ENCODE measurements at regions not wholly inside any gene's neighbourhood (a gene's known extent, or its start where the extent isn't known, plus 50 kb on each side); places are given as distances from the start of the nearest gene placed in this dataset.
"Not testable (repeated sequence)": the region's sequence is repeated elsewhere in the genome, so short reads cannot be mapped to it uniquely, and the experiment has no call there.

GRCh38 chr6:80592436-80592835 lies 486.0 kb downstream of the BCKDHB start:
- no peak for TF ChIP-seq CTCF (IDR thresholded peaks at IDR 0.05; ENCODE audit: extremely low read depth, missing control alignments)
- no peak for DNase-seq (ENCODE audit: low spot score)

- no peak for TF ChIP-seq CTCF (IDR thresholded peaks at IDR 0.05; ENCODE audit: extremely low read depth, missing control alignments)
These were observed 479.8 kb downstream of the BCKDHB start for GRCh38 chr6:80586242-80586641.

GRCh38 chr6:80579391-80580023 lies 473.0 kb downstream of the BCKDHB start:
- no peak for DNase-seq (ENCODE audit: low spot score)

More at GRCh38 chr6:80586242-80586641, 479.8 kb downstream of the BCKDHB start:
- DNase-seq (ENCODE audit: low spot score) = no peak

GRCh38 chr6:80573320-80573719 lies 466.8 kb downstream of the BCKDHB start:
- DNase-seq (ENCODE audit: low spot score) = not testable (repeated sequence)

More at GRCh38 chr6:80579391-80580023, 473.0 kb downstream of the BCKDHB start:
- TF ChIP-seq CTCF (IDR thresholded peaks at IDR 0.05; ENCODE audit: extremely low read depth, missing control alignments) = no peak

- DNase-seq (ENCODE audit: low spot score) = no peak
- no peak for TF ChIP-seq CTCF (IDR thresholded peaks at IDR 0.05; ENCODE audit: extremely low read depth, missing control alignments)
These were observed 459.9 kb downstream of the BCKDHB start for GRCh38 chr6:80566361-80566760.

GRCh38 chr6:80553071-80553740 lies 446.7 kb downstream of the BCKDHB start:
- TF ChIP-seq CTCF (IDR thresholded peaks at IDR 0.05; ENCODE audit: extremely low read depth, missing control alignments) = no peak
- no peak for DNase-seq (ENCODE audit: low spot score)

GRCh38 chr6:80550748-80551147 lies 444.3 kb downstream of the BCKDHB start:
- TF ChIP-seq CTCF (IDR thresholded peaks at IDR 0.05; ENCODE audit: extremely low read depth, missing control alignments) = no peak
- DNase-seq (ENCODE audit: low spot score) = no peak

GRCh38 chr6:80550281-80550680 lies 443.8 kb downstream of the BCKDHB start:
- no peak for TF ChIP-seq CTCF (IDR thresholded peaks at IDR 0.05; ENCODE audit: extremely low read depth, missing control alignments)

More at GRCh38 chr6:80550281-80550680, 443.8 kb downstream of the BCKDHB start:
- DNase-seq (ENCODE audit: low spot score) = no peak

Data from GM20000 (cell line).